ENCODE measurements at regions not wholly inside any gene's neighbourhood (a gene's known extent, or its start where the extent isn't known, plus 50 kb on each side); places are given as distances from the start of the nearest gene placed in this dataset.

- WGBS, result 69% methylated on average over 3 of the region's 3 CpGs
- H3K27ac ChIP-seq (ENCODE audit: low read depth), result no peak overlapping the region
These were observed 137.7 kb upstream of the RASGRP1 start for GRCh38 chr15:38702178-38702912.

DNA sequence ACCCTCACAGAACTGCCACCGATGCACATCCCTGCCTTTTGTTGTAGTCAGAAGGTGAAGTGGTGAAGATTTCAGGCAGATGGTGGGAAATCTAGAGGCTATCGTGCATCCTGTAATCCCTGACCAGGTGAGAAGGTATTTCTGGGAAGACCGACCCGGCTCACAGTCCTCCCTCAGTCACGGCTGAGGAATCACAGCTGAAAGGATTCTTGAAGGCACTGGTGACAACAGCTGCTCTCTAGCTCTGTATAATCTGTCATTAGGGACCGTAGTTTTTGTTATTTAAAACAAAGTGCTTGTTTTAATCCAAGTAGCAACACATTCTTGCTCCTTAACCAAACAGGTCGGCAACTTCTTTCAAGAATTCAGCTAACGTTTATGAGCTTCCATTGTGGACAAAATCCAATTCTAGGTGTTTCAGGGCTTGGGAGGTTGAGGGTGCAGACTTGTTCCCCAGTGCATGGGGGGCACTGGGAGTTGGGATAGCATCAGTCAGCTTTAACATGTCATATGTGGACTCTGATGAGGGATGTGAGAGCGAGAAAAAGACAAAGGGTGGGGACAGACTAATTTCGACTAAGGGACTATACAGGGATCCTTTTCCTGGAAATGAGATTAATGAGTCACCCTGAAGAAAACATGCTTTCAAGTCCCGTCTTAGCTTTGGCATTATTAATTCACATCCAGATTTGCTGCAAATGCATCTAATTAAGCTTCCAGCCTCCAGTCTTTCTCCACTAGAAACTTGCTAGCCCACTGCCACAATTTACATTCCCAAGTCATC lies 141.0 kb upstream of the RASGRP1 start:
- 41% methylated on average over 11 of the region's 11 CpGs for whole genome bisulfite sequencing

More at GRCh38 chr15:38702178-38702912, 137.7 kb upstream of the RASGRP1 start:
- no peaks in the 10 kb centered on the region for H3K36me3 ChIP-seq (ENCODE audit: insufficient read depth)
- DNase-seq (ENCODE audit: extremely low spot score), result no peak
- no peak overlapping the region for H3K4me3 ChIP-seq (ENCODE audit: low read depth, low read length)
- no peaks in the 10 kb centered on the region for H3K4me1 ChIP-seq (ENCODE audit: insufficient read depth)

GRCh38 chr15:38706956-38707355 lies 142.3 kb upstream of the RASGRP1 start:
- no peak for DNase-seq (ENCODE audit: extremely low spot score)
- no peak overlapping the region for H3K27ac ChIP-seq (ENCODE audit: low read depth)
- no peaks in the 10 kb centered on the region for H3K4me1 ChIP-seq (ENCODE audit: insufficient read depth)
- 80% methylated on average over 5 of the region's 5 CpGs for WGBS
- no peaks in the 10 kb centered on the region for H3K36me3 ChIP-seq (ENCODE audit: insufficient read depth)
- no peak overlapping the region for H3K4me3 ChIP-seq (ENCODE audit: low read depth, low read length)

More for the DNA sequence above, 141.0 kb upstream of the RASGRP1 start:
- Histone ChIP-seq H3K36me3 (ENCODE audit: insufficient read depth) (no peaks in the 10 kb centered on the region), H3K4me3 (ENCODE audit: low read depth, low read length) (no peak overlapping the region), H3K4me1 (ENCODE audit: insufficient read depth) (no peaks in the 10 kb centered on the region), H3K27ac (ENCODE audit: low read depth) (no peak overlapping the region)
- DNase-seq (ENCODE audit: extremely low spot score), result no peak

DNA sequence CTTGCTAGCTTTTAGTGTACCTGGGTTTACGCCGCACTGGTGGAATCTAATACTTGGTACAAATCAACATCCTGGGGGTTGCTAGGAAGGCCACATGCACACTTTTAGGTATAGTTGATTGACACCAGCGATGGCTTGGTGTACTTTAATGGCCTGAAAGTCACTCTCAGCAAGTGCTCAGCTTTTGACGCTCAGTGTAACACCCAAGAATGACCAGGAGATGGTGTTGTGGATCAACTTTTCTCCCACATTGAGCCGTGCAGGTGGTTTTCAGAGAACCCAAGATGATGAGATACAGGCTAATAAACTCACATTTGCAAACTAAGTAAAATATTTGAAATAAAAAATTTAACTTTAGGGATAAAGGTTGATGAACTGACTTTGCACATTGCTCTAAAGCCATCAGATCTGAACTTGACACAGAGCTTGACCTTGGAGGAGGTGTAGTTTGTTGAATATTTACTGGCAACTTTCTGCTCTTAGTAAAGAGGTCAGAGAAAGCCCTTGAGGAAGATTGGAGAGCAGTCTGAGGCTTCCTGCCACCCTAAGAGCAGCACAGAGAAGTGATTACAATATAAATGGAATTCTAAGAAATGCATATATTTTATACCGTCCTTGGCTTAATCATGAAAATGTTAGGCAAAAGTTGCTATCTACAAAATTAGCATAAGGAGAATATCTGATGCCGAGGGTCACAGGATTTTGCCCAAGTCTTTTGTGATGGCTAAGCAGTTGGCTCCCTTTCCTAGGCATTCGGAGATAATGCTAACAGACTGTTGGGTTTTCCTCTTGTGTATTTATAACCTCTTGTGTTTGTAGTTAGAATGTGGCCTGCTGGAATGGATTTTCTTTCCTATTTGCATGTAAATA lies 143.4 kb upstream of the RASGRP1 start:
- WGBS, result 47% methylated on average over 8 of the region's 8 CpGs
- Histone ChIP-seq H3K36me3 (ENCODE audit: insufficient read depth) (no peaks in the 10 kb centered on the region), H3K27ac (ENCODE audit: low read depth) (no peak overlapping the region), H3K4me1 (ENCODE audit: insufficient read depth) (no peaks in the 10 kb centered on the region), H3K4me3 (ENCODE audit: low read depth, low read length) (no peak overlapping the region)
- DNase-seq (ENCODE audit: extremely low spot score), result no peak

- Histone ChIP-seq H3K4me3 (ENCODE audit: low read depth, low read length) (no peak overlapping the region), H3K27ac (ENCODE audit: low read depth) (peak overlapping the region; percentile 62), H3K36me3 (ENCODE audit: insufficient read depth) (no peaks in the 10 kb centered on the region), H3K4me1 (ENCODE audit: insufficient read depth) (no peaks in the 10 kb centered on the region)
- 55% methylated on average over 4 of the region's 4 CpGs for WGBS
- DNase-seq (ENCODE audit: extremely low spot score), result no peak
These were observed 144.1 kb upstream of the RASGRP1 start for GRCh38 chr15:38708672-38709180.

DNA sequence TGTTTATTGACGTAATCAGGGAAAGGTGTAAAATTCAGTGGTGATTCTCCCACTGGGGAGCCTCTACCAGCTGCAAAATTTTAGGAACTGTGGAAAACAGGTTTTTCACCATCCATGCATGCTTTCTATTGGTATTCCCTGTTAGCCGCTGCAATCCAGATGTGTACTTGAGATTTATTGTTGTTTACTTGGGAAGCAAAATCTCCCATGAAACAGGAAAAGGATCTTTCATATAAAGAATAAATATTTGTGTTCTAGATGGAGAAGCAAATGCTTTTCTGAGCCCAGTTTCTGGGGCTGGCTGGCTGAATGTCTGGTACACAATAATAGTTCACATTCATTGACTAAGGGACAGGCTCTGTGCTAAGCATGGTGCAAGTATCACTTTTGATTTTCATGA lies 144.6 kb upstream of the RASGRP1 start:
- Histone ChIP-seq H3K27ac (ENCODE audit: low read depth) (no peak overlapping the region), H3K4me1 (ENCODE audit: insufficient read depth) (no peaks in the 10 kb centered on the region), H3K36me3 (ENCODE audit: insufficient read depth) (no peaks in the 10 kb centered on the region), H3K4me3 (ENCODE audit: low read depth, low read length) (no peak overlapping the region)
- no peak for DNase-seq (ENCODE audit: extremely low spot score)
- WGBS, result 78% methylated on average over 2 of the region's 2 CpGs

DNA sequence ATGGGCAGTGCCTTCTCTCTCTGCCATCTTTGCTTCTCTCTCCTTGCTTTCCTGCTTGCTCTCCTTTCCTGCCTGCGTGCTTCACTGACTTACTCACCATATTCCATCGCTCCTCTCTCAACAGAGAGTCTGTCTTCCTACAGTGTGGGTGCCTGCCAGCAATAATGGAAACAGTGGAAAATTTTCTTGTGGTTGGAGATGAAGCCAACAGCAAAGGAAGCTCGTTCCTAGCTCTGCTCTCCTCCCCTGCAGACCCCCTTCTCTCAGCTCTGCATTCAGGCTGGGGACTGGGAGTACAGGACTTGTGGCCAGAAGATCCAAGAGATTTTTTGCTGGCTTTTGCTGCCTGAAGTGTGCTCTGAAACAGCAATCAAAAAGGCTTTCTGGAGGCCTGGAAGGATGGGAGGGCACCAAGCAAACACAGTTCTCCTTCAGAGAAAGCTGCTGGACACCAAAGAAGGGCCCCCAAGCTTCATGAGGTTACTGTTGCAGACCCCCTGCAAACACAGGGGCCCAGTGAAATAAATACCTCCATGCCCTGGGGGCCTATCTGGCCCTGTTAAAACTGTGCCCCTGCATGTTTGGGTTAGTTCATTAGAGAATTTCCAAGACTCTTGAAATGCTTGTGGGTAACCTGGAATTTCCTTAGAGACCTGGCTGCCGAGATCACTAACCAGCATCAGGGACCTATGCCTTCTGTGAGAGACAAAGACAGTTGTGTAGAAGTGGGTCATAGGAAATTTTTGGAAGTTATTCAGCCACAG lies 149.9 kb upstream of the RASGRP1 start:
- WGBS, result 21% methylated on average over 4 of the region's 4 CpGs
- no peaks in the 10 kb centered on the region for H3K4me1 ChIP-seq (ENCODE audit: insufficient read depth)
- H3K4me3 ChIP-seq (ENCODE audit: low read depth, low read length), result no peak overlapping the region
- no peak for DNase-seq (ENCODE audit: extremely low spot score)
- no peaks in the 10 kb centered on the region for H3K36me3 ChIP-seq (ENCODE audit: insufficient read depth)
- H3K27ac ChIP-seq (ENCODE audit: low read depth), result no peak overlapping the region

DNA sequence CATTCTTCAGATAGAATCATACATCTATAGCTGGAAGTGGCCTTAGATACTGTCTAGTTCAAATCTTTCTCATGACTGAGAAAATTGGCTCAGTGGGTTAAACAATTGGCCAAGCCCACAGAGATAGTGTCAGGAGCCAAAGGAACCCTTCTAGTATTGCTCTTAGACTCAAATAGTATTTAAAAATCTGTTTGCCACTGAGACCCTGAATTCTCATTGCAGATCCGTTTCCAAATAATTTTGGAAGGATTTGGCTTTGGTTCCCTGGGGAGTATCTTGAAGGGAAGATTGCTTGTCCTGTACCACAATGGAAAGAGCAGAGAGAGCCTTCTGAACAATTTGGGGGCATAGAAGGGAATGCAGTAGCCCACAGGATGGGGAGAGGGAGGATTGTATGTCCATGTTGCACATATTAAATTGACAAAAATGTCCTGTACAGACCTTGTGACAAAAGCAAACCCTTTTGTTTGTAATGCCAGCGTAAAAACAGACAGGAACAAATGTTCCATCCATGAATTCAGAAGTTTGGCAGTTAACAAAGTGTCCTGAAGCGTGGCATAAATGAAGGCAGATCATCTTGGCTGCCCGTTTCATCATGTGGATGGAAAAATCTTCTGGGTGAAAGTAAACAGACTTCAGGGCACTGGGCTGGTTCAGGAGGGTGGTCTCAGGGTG lies 156.4 kb upstream of the RASGRP1 start:
- WGBS, result 85% methylated on average over 4 of the region's 4 CpGs
- Histone ChIP-seq H3K27ac (ENCODE audit: low read depth) (no peak overlapping the region), H3K4me1 (ENCODE audit: insufficient read depth) (no peaks in the 10 kb centered on the region), H3K36me3 (ENCODE audit: insufficient read depth) (no peaks in the 10 kb centered on the region), H3K4me3 (ENCODE audit: low read depth, low read length) (no peak overlapping the region)
- no peak for DNase-seq (ENCODE audit: extremely low spot score)

GRCh38 chr15:38721568-38721945 lies 156.9 kb upstream of the RASGRP1 start:
- DNase-seq (ENCODE audit: extremely low spot score), result no peak
- WGBS, result 93% methylated on average over 3 of the region's 3 CpGs

DNA sequence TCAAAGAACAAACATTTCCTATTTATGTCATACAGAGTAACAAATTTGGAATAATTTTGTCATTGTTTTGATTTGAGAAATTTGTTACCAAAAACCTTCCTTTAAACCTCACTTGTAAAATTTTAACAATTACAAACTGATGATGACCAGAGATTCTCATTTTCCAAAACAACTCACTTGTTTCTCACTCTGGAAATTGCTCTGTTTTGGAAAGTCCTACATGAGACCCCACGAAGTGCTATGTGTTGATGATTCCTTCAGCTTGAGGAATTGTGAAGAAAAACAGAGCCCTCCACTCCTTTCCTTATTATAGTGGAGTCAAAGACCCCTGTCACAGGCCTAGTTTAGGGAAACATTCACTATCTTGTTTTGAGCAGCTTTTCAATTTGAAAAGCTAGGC lies 157.6 kb upstream of the RASGRP1 start:
- WGBS, result 74% methylated on average over 1 of the region's 1 CpG
- DNase-seq (ENCODE audit: extremely low spot score), result no peak
- Histone ChIP-seq H3K27ac (ENCODE audit: low read depth) (no peak overlapping the region), H3K4me3 (ENCODE audit: low read depth, low read length) (no peak overlapping the region), H3K36me3 (ENCODE audit: insufficient read depth) (no peaks in the 10 kb centered on the region), H3K4me1 (ENCODE audit: insufficient read depth) (no peaks in the 10 kb centered on the region)

More at GRCh38 chr15:38721568-38721945, 156.9 kb upstream of the RASGRP1 start:
- H3K4me3 ChIP-seq (ENCODE audit: low read depth, low read length), result no peak overlapping the region
- H3K27ac ChIP-seq (ENCODE audit: low read depth), result no peak overlapping the region
- no peaks in the 10 kb centered on the region for H3K36me3 ChIP-seq (ENCODE audit: insufficient read depth)
- no peaks in the 10 kb centered on the region for H3K4me1 ChIP-seq (ENCODE audit: insufficient read depth)

- no peak overlapping the region for H3K4me3 ChIP-seq (ENCODE audit: low read depth, low read length)
- no peak overlapping the region for H3K27ac ChIP-seq (ENCODE audit: low read depth)
- no peaks in the 10 kb centered on the region for H3K4me1 ChIP-seq (ENCODE audit: insufficient read depth)
- no peaks in the 10 kb centered on the region for H3K36me3 ChIP-seq (ENCODE audit: insufficient read depth)
- no peak for DNase-seq (ENCODE audit: extremely low spot score)
- WGBS, result 96% methylated on average over 5 of the region's 5 CpGs
These were observed 160.2 kb upstream of the RASGRP1 start for GRCh38 chr15:38724827-38725226.

DNA sequence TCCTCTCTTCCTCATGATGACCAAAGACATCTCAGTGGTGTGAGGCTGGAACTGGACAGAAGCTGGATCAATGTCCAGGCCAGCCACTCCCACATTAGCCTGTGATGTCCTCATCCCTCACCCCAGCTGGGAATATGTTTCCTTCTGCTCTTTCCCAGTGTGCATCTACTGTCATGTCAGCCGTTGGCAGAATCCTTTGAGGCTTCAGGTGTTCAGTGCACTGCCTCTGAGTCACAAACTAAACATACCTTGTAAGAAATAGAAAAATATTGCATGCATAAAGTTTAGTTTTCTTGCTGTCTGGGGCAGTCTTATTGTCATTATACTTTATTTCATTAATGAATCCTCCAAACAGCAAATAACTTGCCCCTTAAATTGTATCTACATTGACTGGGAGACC lies 161.6 kb upstream of the RASGRP1 start:
- Histone ChIP-seq H3K4me3 (ENCODE audit: low read depth, low read length) (no peak overlapping the region), H3K36me3 (ENCODE audit: insufficient read depth) (no peaks in the 10 kb centered on the region), H3K4me1 (ENCODE audit: insufficient read depth) (no peaks in the 10 kb centered on the region), H3K27ac (ENCODE audit: low read depth) (no peak overlapping the region)
- WGBS, result 84% methylated on average over 1 of the region's 1 CpG
- no peak for DNase-seq (ENCODE audit: extremely low spot score)

Data from urinary bladder (tissue), 3 donors.